ENCODE measurements at regions not wholly inside any gene's neighbourhood (a gene's known extent, or its start where the extent isn't known, plus 50 kb on each side); places are given as distances from the start of the nearest gene placed in this dataset.

GRCh38 chr18:26697186-26697884, 149.0 kb upstream of the KCTD1 start:
- no peak for DNase-seq

GRCh38 chr18:26696786-26697185, 148.4 kb upstream of the KCTD1 start:
- no peak for DNase-seq

GRCh38 chr18:26696308-26696707, 148.0 kb upstream of the KCTD1 start:
- no peak for DNase-seq

GRCh38 chr18:26689226-26689879, 141.0 kb upstream of the KCTD1 start:
- no peak for DNase-seq

- DNase-seq = no peak
These were observed 138.2 kb upstream of the KCTD1 start for GRCh38 chr18:26686532-26686931.

GRCh38 chr18:26685438-26686157, 137.2 kb upstream of the KCTD1 start:
- DNase-seq = no peak

GRCh38 chr18:26677957-26678356, 129.6 kb upstream of the KCTD1 start:
- DNase-seq = no peak

- DNase-seq = no peak
These were observed 118.7 kb upstream of the KCTD1 start for GRCh38 chr18:26667046-26667445.

- DNase-seq = no peak
These were observed 114.6 kb upstream of the KCTD1 start for GRCh38 chr18:26662996-26663395.

GRCh38 chr18:26657631-26658581, 109.6 kb upstream of the KCTD1 start:
- DNase-seq = no peak

- DNase-seq = no peak
These were observed 108.7 kb upstream of the KCTD1 start for GRCh38 chr18:26656944-26657536.

- DNase-seq = no peak
These were observed 108.1 kb upstream of the KCTD1 start for GRCh38 chr18:26656431-26656943.

- DNase-seq = no peak
These were observed 107.4 kb upstream of the KCTD1 start for GRCh38 chr18:26655525-26656430.

GRCh38 chr18:26654616-26655524, 106.5 kb upstream of the KCTD1 start:
- no peak for DNase-seq

- no peak for DNase-seq
These were observed 105.7 kb upstream of the KCTD1 start for GRCh38 chr18:26653943-26654615.

GRCh38 chr18:26652501-26652900, 104.1 kb upstream of the KCTD1 start:
- DNase-seq = no peak

- no peak for DNase-seq
These were observed 102.2 kb upstream of the KCTD1 start for GRCh38 chr18:26650310-26651268.

GRCh38 chr18:26649193-26649543, 100.8 kb upstream of the KCTD1 start:
- no peak for DNase-seq
